Mesendoderm (in vitro differentiated cells): ENCODE measurements at regions not wholly inside any gene's neighbourhood (a gene's known extent, or its start where the extent isn't known, plus 50 kb on each side); places are given as distances from the start of the nearest gene placed in this dataset.

Source experiments
- DNase-seq: peaks from one replicate; pipeline ENCODE4 v3.0.0; 2013
- H2AK5ac ChIP-seq: 2 replicates; pipeline ENCODE4 v1.6.1; 2013; ENCODE audit warnings: low read length, inconsistent platforms
- H2BK120ac ChIP-seq: 2 replicates; pipeline ENCODE4 v1.6.1; 2013; ENCODE audit warnings: low read depth, mild to moderate bottlenecking, low read length, moderate library complexity, mixed read lengths
- H2BK15ac ChIP-seq: replicated peaks from 2 replicates; pipeline ENCODE4 v1.6.1; 2013; ENCODE audit warnings: low read depth, mild to moderate bottlenecking, moderate library complexity
- H2BK5ac ChIP-seq: 2 replicates; pipeline ENCODE4 v1.6.1; 2013; ENCODE audit warnings: low read length, inconsistent platforms
- H3K18ac ChIP-seq: 2 replicates; pipeline ENCODE4 v1.6.1; 2013; ENCODE audit warnings: mild to moderate bottlenecking, low read length, mixed read lengths
- H3K23ac ChIP-seq: one replicate; pipeline ENCODE4 v1.6.1; 2013; ENCODE audit warnings: low read length
- H3K27ac ChIP-seq: 2 replicates; pipeline ENCODE4 v1.5.1; 2013; ENCODE audit warnings: low read depth, mild to moderate bottlenecking, inconsistent platforms, low read length, moderate library complexity
- H3K27me3 ChIP-seq: 2 replicates; pipeline ENCODE4 v1.6.1; 2013; ENCODE audit warnings: low read length, control low read depth, mild to moderate bottlenecking, inconsistent platforms; ENCODE audit not compliant: insufficient read depth, poor library complexity
- H3K36me3 ChIP-seq: 2 replicates; pipeline ENCODE4 v1.6.1; 2013; ENCODE audit warnings: low read length, inconsistent platforms; ENCODE audit not compliant: control insufficient read depth, insufficient read depth
- H3K4ac ChIP-seq: one replicate; pipeline ENCODE4 v1.6.1; 2013; ENCODE audit warnings: low read depth, mild to moderate bottlenecking, low read length, moderate library complexity
- H3K4me1 ChIP-seq: 2 replicates; pipeline ENCODE4 v1.6.1; 2013; ENCODE audit warnings: low read depth, low read length, inconsistent platforms; ENCODE audit not compliant: control insufficient read depth
- H3K4me2 ChIP-seq: 2 replicates; pipeline ENCODE4 v1.6.1; 2013; ENCODE audit warnings: low read length
- H3K4me3 ChIP-seq: 2 replicates; pipeline ENCODE4 v1.5.1; 2013; ENCODE audit warnings: mild to moderate bottlenecking, low read length
- H3K56ac ChIP-seq: one replicate; pipeline ENCODE4 v1.6.1; 2013; ENCODE audit warnings: low read length
- H3K79me1 ChIP-seq: 2 replicates; pipeline ENCODE4 v1.6.1; 2013; ENCODE audit warnings: low read length, inconsistent platforms
- H3K79me2 ChIP-seq: 2 replicates; pipeline ENCODE4 v1.6.1; 2013; ENCODE audit warnings: mild to moderate bottlenecking, low read length; ENCODE audit not compliant: control insufficient read depth, insufficient read depth
- H3K9ac ChIP-seq: 2 replicates; pipeline ENCODE4 v1.6.1; 2013; ENCODE audit warnings: low read length, inconsistent platforms
- H4K5ac ChIP-seq: one replicate; pipeline ENCODE4 v1.6.1; 2013; ENCODE audit warnings: low read length
- H4K8ac ChIP-seq: one replicate; pipeline ENCODE4 v1.6.1; 2013; ENCODE audit warnings: low read depth, mild to moderate bottlenecking, control low read depth, low read length, moderate library complexity
- WGBS: extraction: QIAGEN DNeasy Blood & Tissue Kit; methylation state at CpG from one replicate; pipeline ENCODE4 v1.1.7; 2013; ENCODE audit warnings: low lambda C conversion rate, missing lambda C conversion rate; ENCODE audit not compliant: insufficient coverage; ENCODE audit errors: extremely low coverage; 5-methylcytosine and 5-hydroxymethylcytosine counted together

- H2BK5ac ChIP-seq: no peak overlapping the region
- H3K4me3 ChIP-seq: no peak overlapping the region
- H2BK15ac ChIP-seq: no peak overlapping the region
- WGBS: no CpG with 5 or more reads among the region's 3 CpGs
- H2BK120ac ChIP-seq: no peak overlapping the region
- H3K79me2 ChIP-seq: no peaks in the 10 kb centered on the region
- no peaks in the 10 kb centered on the region for H3K4me1 ChIP-seq
- no peak overlapping the region for H4K5ac ChIP-seq
- no peak overlapping the region for H3K18ac ChIP-seq
- H3K36me3 ChIP-seq: no peaks in the 10 kb centered on the region
- H3K79me1 ChIP-seq: no peaks in the 10 kb centered on the region
- no peak overlapping the region for H3K4ac ChIP-seq
- H2AK5ac ChIP-seq: no peak overlapping the region
- H3K4me2 ChIP-seq: no peak overlapping the region
- H3K9ac ChIP-seq: no peak overlapping the region
- H3K23ac ChIP-seq: no peak overlapping the region
- H3K56ac ChIP-seq: no peak overlapping the region
- no peak overlapping the region for H4K8ac ChIP-seq
- DNase-seq: no peak
- no peak overlapping the region for H3K27ac ChIP-seq
- no peaks in the 10 kb centered on the region for H3K27me3 ChIP-seq
These were observed 557.3 kb upstream of the MAP3K7 start for GRCh38 chr6:91144126-91144525.

DNA sequence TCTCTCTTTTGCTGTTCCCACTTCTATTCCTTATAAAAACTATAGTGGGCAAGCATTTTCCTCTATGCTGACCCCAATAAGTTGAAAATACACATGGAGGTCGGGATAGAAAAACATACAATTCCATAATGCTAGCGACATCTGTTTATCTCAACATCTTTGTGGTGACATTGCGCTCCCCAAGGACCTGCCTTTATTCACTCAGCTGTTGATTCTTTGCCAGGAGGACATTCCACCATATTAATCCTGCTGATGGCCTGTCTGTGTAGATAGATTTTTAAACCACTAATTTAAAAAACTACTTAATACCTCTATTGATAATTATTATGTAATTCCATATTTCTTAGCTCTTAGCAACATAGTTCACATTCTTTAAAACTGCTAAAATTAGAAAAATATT is 555.3 kb upstream of the MAP3K7 start:
- no peaks in the 10 kb centered on the region for H3K4me1 ChIP-seq
- H3K4me2 ChIP-seq: no peak overlapping the region

GRCh38 chr6:91141346-91141745 is 554.5 kb upstream of the MAP3K7 start:
- Histone ChIP-seq H2BK120ac (no peak overlapping the region), H2AK5ac (no peak overlapping the region), H3K56ac (no peak overlapping the region), H2BK5ac (no peak overlapping the region), H3K4me3 (no peak overlapping the region), H3K27me3 (no peaks in the 10 kb centered on the region), H3K4ac (no peak overlapping the region), H2BK15ac (no peak overlapping the region), H3K27ac (no peak overlapping the region), H3K79me1 (no peaks in the 10 kb centered on the region), H3K79me2 (no peaks in the 10 kb centered on the region), H3K4me2 (no peak overlapping the region), H4K8ac (no peak overlapping the region), H3K36me3 (no peaks in the 10 kb centered on the region), H3K9ac (no peak overlapping the region), H3K18ac (no peak overlapping the region), H3K4me1 (no peaks in the 10 kb centered on the region), H4K5ac (no peak overlapping the region), H3K23ac (no peak overlapping the region)
- no peak for DNase-seq
- WGBS: 100% methylated on average over 2 of the region's 3 CpGs

More for the DNA sequence above, 555.3 kb upstream of the MAP3K7 start:
- no peak overlapping the region for H3K56ac ChIP-seq
- no peaks in the 10 kb centered on the region for H3K79me2 ChIP-seq
- no peaks in the 10 kb centered on the region for H3K79me1 ChIP-seq
- DNase-seq: no peak
- no peak overlapping the region for H3K9ac ChIP-seq
- H3K27me3 ChIP-seq: no peaks in the 10 kb centered on the region
- no peak overlapping the region for H3K4ac ChIP-seq
- H3K36me3 ChIP-seq: no peaks in the 10 kb centered on the region
- no peak overlapping the region for H4K8ac ChIP-seq
- H2BK15ac ChIP-seq: no peak overlapping the region
- H3K23ac ChIP-seq: no peak overlapping the region
- no peak overlapping the region for H3K27ac ChIP-seq
- no peak overlapping the region for H3K18ac ChIP-seq
- H2AK5ac ChIP-seq: no peak overlapping the region
- H4K5ac ChIP-seq: no peak overlapping the region
- H2BK5ac ChIP-seq: no peak overlapping the region
- no peak overlapping the region for H3K4me3 ChIP-seq
- no peak overlapping the region for H2BK120ac ChIP-seq
- no CpG with 5 or more reads among the region's 3 CpGs for WGBS

DNA sequence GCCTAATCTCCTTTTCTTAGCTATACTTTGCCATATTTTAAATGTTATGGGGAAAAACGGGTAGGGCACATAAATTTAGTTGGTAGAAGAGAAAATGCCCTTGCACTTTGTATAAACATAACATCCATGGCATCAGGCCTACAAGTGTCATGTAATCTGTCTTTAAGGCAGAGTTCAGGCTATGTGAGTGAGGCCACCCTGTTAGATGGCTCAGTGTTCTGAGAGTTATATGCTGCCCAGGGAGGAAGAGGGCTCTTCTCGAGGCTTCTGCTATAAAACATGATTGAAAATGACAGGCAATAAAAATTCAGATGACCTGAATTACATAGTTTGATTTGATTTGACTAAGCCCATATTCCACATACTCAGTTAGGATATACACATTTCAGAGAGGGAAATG is 553.6 kb upstream of the MAP3K7 start:
- Histone ChIP-seq H3K27me3 (no peaks in the 10 kb centered on the region), H3K4ac (no peak overlapping the region), H3K79me1 (no peaks in the 10 kb centered on the region), H4K8ac (no peak overlapping the region), H2AK5ac (no peak overlapping the region), H3K9ac (no peak overlapping the region), H3K56ac (no peak overlapping the region), H2BK5ac (no peak overlapping the region), H2BK15ac (no peak overlapping the region), H3K18ac (no peak overlapping the region), H3K4me1 (no peaks in the 10 kb centered on the region), H3K4me3 (no peak overlapping the region), H3K27ac (no peak overlapping the region), H3K79me2 (no peaks in the 10 kb centered on the region), H3K23ac (no peak overlapping the region), H2BK120ac (no peak overlapping the region), H3K36me3 (no peaks in the 10 kb centered on the region), H4K5ac (no peak overlapping the region), H3K4me2 (no peak overlapping the region)
- no peak for DNase-seq
- WGBS: no CpG with 5 or more reads among the region's 2 CpGs

GRCh38 chr6:91137286-91137685 is 550.4 kb upstream of the MAP3K7 start:
- Histone ChIP-seq H3K36me3 (no peaks in the 10 kb centered on the region), H3K4me1 (no peaks in the 10 kb centered on the region), H3K56ac (no peak overlapping the region), H3K27ac (no peak overlapping the region), H2BK5ac (no peak overlapping the region), H3K4me3 (no peak overlapping the region), H3K27me3 (no peaks in the 10 kb centered on the region), H2AK5ac (no peak overlapping the region), H2BK120ac (no peak overlapping the region), H3K23ac (no peak overlapping the region), H3K79me1 (no peaks in the 10 kb centered on the region), H4K5ac (no peak overlapping the region), H3K4me2 (no peak overlapping the region), H3K4ac (no peak overlapping the region), H2BK15ac (no peak overlapping the region), H3K79me2 (no peaks in the 10 kb centered on the region), H3K9ac (no peak overlapping the region), H4K8ac (no peak overlapping the region), H3K18ac (no peak overlapping the region)
- no CpG with 5 or more reads among the region's 2 CpGs for WGBS
- DNase-seq: no peak

DNA sequence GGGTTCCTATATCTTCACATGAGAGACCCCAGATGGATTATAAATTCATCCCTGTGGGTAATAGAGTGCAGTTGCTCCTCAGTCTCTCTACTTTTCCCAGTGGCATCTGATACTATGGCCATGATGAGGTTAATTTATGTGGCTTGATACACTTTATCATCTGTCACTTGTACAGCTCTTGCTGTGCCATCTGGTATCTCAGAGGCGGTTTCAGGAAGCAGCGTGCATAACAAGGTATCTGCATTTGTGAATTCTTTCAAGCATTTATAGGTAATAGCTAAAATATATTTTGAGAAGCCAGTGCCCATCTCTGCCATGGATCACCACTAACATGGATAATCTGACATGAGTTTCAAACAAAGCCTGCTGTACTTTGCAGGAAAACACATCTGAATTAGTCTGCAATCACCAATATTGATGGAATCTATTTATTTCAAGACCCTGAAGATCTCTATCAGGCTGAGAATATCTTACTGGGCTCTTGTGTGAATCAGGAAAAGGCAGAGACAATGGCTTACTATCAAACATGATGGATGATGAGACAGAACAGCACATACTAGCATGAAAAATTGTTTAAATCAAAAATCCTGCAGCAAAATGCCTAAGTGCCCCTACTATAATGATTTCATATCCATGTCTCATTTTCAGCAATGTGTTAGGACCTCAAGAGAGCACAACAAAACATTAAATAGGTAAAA is 548.7 kb upstream of the MAP3K7 start:
- no peak overlapping the region for H3K23ac ChIP-seq
- H2BK5ac ChIP-seq: no peak overlapping the region
- no peak overlapping the region for H2AK5ac ChIP-seq
- H4K5ac ChIP-seq: no peak overlapping the region
- H3K56ac ChIP-seq: no peak overlapping the region
- no peaks in the 10 kb centered on the region for H3K27me3 ChIP-seq
- no peaks in the 10 kb centered on the region for H3K79me1 ChIP-seq
- H3K79me2 ChIP-seq: no peaks in the 10 kb centered on the region
- no peaks in the 10 kb centered on the region for H3K36me3 ChIP-seq
- no peak overlapping the region for H2BK120ac ChIP-seq
- H3K4me1 ChIP-seq: no peaks in the 10 kb centered on the region
- no CpG with 5 or more reads among the region's 2 CpGs for WGBS
- H3K4me2 ChIP-seq: no peak overlapping the region
- H3K18ac ChIP-seq: no peak overlapping the region
- no peak overlapping the region for H3K4ac ChIP-seq
- no peak for DNase-seq
- no peak overlapping the region for H4K8ac ChIP-seq
- no peak overlapping the region for H3K4me3 ChIP-seq
- H2BK15ac ChIP-seq: no peak overlapping the region
- no peak overlapping the region for H3K9ac ChIP-seq
- no peak overlapping the region for H3K27ac ChIP-seq
